SH-SY5Y (cell line): ENCODE measurements at regions not wholly inside any gene's neighbourhood (a gene's known extent, or its start where the extent isn't known, plus 50 kb on each side); places are given as distances from the start of the nearest gene placed in this dataset.

Experiments used
- GATA2 ChIP-seq: IDR thresholded peaks from 2 replicates; pipeline ENCODE4 v1.6.1; 2011; ENCODE audit warnings: mild to moderate bottlenecking, low read depth, low read length
- GATA3 ChIP-seq: IDR thresholded peaks from 2 replicates; pipeline ENCODE4 v1.6.1; 2011; ENCODE audit warnings: low read depth, mild to moderate bottlenecking, low read length, moderate library complexity

GRCh38 chrX:5051831-5052491 is 1176.7 kb downstream of the NLGN4X start:
- TF ChIP-seq GATA3 (no peak), GATA2 (no peak)

GRCh38 chrX:5042563-5042962 is 1186.1 kb downstream of the NLGN4X start:
- TF ChIP-seq GATA2 (no peak), GATA3 (no peak)

DNA sequence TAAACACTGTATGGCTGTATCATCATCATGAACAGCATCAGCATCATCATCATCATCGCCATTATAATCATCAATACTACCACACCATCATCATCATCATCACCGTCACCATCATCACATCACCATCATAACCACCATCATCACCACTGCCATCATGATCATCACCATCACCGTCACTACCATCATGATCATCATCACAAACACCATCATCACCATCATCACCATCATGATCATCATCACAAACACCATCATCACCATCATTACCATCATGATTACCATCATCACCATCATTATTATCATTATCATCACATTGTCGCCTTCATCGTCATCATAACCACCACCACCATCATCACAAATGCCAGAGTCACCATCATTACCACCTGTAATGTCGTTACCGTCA is 1196.9 kb downstream of the NLGN4X start:
- TF ChIP-seq GATA2 (no peak), GATA3 (no peak)

GRCh38 chrX:5015451-5015850 is 1213.2 kb downstream of the NLGN4X start:
- TF ChIP-seq GATA2, result no peak
- no peak for TF ChIP-seq GATA3

DNA sequence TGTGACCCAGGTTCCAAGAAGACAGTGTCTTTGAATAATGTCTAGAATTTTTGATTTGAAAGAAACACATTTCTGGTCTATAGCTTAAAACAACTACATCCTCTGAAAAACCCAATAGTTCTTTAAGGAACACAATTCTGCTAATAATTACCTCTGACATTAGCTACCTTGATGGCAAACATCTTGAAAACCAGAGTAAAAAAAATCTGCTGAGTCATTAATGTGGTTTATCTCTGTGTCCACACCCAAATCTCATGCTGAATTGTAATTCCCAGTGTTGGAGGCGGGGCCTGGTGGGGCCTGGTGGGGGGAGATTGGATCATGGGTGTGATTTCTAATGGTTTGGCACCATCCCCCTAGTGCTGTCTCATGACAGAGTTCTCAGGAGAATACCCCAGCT is 1233.8 kb downstream of the NLGN4X start:
- TF ChIP-seq GATA3 (no peak), GATA2 (no peak)

- TF ChIP-seq GATA3, result no peak
These were observed 1250.1 kb downstream of the NLGN4X start for GRCh38 chrX:4978613-4979012.

DNA sequence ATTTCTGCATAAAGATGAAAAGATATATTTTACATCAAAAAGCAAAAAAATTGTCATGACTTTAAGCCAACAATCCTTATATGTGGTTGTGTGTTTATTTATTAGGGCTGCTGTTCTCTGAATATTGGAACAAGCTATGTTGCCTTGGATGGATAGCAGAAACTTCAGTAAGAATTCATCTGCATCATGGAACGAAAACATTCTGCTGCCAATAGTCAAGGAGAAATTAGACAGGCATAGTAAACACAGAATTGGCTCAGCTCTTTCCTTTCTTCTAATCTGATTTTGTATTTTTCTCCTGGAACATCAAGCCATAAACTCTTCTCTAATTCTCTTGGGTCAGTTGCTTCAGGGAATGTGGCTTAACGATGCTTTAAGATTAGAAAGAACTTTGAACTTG is 1257.0 kb downstream of the NLGN4X start:
- TF ChIP-seq GATA3 (no peak), GATA2 (no peak)

DNA sequence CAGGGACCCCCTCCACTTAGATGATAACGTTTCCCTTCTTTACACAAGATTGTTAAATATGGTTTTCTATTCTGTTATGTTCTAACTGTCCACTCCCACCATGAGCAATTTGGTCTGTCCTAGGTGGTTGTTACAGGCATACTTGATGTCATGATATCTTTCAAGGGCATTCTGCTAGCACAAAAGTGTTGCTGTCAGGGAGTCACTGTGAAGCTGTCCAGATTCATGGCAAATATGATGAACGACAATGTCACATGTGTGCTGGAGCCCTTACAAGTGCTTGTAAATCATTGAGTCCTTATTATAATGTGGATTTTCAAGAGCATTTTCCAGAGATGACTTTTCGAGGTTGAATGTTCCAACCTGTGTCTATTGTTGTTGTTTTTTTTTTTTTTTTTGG is 1250.7 kb upstream of the PRKX start:
- TF ChIP-seq GATA2 (no peak), GATA3 (no peak)

DNA sequence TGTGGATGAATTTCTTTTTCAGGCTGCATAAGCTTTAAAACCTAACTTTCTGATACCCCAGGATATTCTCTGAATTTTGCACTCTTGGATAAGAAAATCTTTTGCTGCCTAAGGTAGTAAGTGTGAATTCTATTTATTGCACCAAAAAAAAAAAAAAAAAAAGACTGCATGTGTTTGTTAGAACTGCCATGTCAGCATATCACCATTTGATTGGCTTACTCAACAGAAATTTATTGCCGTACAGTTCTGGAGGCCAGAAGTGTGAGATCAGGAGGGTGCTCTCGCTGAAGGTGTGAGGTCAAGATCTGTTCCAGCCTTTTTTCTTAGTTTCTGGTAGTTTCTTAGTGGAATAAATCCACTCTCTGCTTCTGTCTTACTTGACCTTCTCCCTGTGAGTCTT is 1250.0 kb upstream of the PRKX start:
- TF ChIP-seq GATA2 (no peak), GATA3 (no peak)

DNA sequence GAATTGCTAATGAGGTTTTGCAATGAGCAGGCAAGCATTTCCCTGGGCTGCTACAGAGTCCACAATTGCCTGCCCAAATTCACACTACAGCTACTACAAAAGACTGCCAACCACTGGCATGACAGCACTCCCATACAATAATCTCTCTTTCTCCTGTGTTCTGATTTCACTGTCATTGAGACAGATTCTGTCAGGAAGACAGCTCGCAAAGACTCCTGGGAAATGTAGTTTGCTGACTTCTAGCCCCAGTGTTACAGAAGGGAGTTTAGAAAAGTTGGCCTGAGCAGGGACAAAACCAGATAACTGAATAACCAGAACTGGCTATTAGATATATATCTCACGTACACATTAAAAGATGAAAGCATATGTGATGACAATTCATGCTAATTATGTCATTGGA is 1231.3 kb upstream of the PRKX start:
- no peak for TF ChIP-seq GATA3
- TF ChIP-seq GATA2, result no peak

DNA sequence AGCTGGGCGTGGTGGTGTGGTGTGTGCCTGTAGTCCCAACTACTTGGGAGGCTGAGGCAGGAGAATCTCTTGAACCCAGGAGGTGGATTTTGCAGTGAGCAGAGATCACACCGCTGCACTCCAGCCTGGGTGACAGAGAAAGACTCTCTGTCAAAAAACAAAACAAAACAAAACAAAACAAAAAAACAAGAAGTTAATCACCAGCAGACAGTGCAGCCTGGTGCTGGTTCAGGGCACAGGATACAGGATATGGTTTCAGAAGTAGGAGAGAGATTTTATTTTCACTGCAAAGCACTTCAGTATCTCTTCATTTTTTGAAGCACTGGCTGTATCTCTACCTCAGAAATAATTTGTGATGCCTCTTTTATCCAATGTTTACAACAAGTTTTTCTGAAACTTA is 1222.9 kb upstream of the PRKX start:
- no peak for TF ChIP-seq GATA2
- TF ChIP-seq GATA3, result no peak

- no peak for TF ChIP-seq GATA2
- TF ChIP-seq GATA3, result no peak
These were observed 1222.4 kb upstream of the PRKX start for GRCh38 chrX:4935846-4936245.

DNA sequence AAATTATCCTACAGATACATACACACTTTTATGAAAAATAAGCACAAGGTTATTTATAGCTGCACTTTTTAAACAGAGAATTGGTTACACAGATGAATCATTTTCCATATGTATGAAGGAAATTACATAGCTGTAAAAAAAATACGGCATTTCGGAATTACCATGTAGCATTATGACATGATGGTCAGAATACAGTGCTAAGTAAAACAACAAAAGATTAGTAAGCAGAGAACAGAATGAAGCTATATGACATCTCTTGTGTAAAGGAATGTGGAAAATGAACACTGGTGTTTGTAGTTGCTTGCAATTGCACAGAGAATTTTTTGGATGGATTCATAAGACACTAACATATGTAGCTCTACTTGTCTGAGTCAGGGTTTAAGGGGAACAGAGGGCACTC is 1222.0 kb upstream of the PRKX start:
- TF ChIP-seq GATA2 (no peak), GATA3 (no peak)

GRCh38 chrX:4932790-4933189 is 1219.3 kb upstream of the PRKX start:
- TF ChIP-seq GATA2, result no peak
- TF ChIP-seq GATA3, result no peak

DNA sequence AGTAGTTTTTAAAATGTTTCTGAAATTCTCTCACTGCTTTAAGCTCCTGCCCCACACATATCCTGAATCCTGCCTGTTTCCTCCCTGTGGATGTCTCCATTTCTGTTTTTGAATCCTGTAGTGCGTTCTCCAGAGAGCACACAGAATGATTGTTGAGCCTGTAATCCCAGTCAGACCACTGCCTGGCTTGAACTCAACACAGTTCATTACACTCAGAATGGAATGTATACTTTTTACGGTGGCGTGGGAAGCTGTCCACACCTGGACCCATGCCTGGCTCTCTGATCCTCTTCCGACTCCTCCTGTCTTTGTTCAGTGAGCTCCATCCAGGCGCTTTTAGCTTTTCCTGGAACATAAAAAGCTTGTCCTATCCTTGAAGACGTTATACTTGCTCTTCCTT is 1217.0 kb upstream of the PRKX start:
- TF ChIP-seq GATA2 (no peak), GATA3 (no peak)

DNA sequence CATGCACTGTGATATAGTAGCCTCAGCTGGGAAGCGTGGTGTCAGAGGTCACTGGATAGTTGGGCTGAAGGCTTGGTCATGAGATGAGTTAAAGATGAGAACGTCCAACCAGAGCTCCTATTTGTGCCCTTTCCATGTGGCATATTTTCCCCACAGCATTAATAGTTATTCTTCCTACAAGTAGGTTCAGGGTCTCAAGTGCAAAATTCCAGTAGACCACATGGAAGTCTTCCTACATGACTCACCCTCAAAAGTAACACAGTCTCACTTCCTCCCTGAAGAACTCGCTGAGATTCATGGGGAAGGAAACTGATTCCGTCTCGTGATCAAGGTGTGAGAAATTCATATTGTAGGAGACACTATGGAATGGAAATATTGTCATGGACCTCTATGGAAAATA is 1212.5 kb upstream of the PRKX start:
- no peak for TF ChIP-seq GATA3
- TF ChIP-seq GATA2, result no peak
